IgD-negative memory B cell (primary cell): ENCODE measurements at regions not wholly inside any gene's neighbourhood (a gene's known extent, or its start where the extent isn't known, plus 50 kb on each side); places are given as distances from the start of the nearest gene placed in this dataset.

Source experiments
- H3K27ac Mint-ChIP-seq, 3 donors: one replicate each; pipeline ENCODE4 v1.8.0; 2020 to 2022; ENCODE audit warnings: mild to moderate bottlenecking in 3 of 3, mixed read lengths in 3 of 3, moderate library complexity in 1 of 3
- H3K27me3 Mint-ChIP-seq: one replicate; pipeline ENCODE4 v1.8.0; 2021; ENCODE audit warnings: mixed read lengths
- H3K36me3 Mint-ChIP-seq: one replicate; pipeline ENCODE4 v1.8.0; 2020; ENCODE audit warnings: mild to moderate bottlenecking, mixed read lengths
- H3K4me1 Mint-ChIP-seq, 3 donors: one replicate each; pipeline ENCODE4 v1.8.0; 2020 to 2022; ENCODE audit warnings: mixed read lengths in 3 of 3, mild to moderate bottlenecking in 1 of 3
- H3K4me3 Mint-ChIP-seq, 4 donors: one replicate each; pipeline ENCODE4 v1.8.0; 2020 to 2022; ENCODE audit warnings: mild to moderate bottlenecking in 4 of 4, mixed read lengths in 4 of 4, moderate library complexity in 3 of 4
- H3K9me3 Mint-ChIP-seq, 3 donors: one replicate each; pipeline ENCODE4 v1.8.0; 2020 to 2021; ENCODE audit warnings: mixed read lengths in 3 of 3, mild to moderate bottlenecking in 1 of 3

DNA sequence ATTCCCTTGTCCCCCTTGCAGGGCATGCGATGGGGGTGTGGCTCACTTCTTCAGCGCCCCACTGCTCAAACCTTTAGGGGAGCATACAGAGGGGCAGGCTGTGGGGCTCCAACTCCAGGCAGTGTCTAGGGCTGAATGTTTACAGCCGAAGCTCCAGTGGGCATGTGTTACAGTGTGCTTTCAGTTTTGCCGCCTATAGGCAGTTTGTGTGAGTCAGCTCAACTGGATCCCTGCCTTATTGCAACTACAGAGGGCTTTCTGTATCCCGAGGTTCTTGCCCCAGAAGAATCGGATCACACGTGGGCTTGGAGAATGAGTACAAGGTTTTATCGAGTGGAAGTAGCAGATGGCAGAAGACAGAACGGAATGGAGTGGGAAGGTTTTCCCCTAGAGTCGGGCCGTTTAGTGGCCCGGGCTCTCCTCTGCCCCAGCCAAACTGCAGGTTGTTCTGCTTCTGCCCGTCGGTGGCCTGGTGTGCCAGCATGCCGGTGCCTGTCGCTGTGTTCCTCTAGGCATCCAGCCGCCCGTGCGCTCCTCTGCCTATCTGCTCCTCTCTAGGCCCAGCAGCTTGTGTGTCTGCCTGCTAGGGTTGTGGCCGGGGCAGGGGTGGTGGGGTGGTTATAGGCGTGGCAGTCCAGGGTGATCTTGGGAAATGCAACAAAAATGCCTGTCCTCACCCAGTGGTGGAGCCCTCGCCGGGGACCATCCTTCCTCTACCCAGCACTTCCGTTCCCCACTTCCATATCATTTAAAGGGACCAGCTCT, 435.9 kb upstream of the SGCG start:
- H3K9me3 Mint-ChIP-seq = peaks cover 0 to 5% (median 4%) of the 10 kb centered on the region in 3 donors
- H3K36me3 Mint-ChIP-seq = no peaks in the 10 kb centered on the region
- no peaks in the 10 kb centered on the region for H3K4me1 Mint-ChIP-seq
- no peaks in the 10 kb centered on the region for H3K27me3 Mint-ChIP-seq
- no peak overlapping the region for H3K4me3 Mint-ChIP-seq
- H3K27ac Mint-ChIP-seq = no peak overlapping the region

DNA sequence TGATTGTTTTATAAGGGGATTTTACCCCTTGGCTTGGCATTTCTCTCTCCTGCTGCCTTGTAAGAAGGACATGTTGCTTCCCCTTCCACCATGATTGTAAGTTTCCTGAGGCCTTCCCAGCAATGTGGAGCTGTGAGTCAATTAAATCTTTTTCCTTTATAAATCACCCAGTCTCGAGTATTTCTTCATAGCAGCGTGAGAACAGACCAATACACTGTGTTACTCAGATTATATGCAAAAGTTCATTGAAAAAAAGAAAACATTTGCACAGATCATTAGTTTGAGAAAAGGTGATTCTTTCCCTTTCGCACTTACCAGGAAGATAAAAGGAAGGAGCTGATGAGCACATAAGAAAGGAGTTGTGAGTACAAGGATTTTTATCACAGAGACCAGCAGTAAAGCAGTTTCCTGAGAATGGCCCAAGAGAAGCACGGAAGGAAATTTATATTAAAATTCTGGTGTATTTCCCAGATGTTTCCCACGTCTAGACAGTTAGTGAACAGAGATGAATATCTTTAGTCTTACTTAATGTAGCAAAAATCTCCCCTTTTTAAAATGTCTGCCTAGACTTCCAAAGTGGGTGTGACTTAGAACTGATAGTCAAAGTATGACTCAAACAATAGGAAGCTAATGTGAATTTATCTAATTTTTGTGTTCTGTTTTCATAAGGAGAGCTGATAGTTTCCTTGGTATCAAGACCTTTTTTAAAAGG, 431.8 kb upstream of the SGCG start:
- no peaks in the 10 kb centered on the region for H3K27me3 Mint-ChIP-seq
- no peak overlapping the region for H3K27ac Mint-ChIP-seq
- H3K4me1 Mint-ChIP-seq = no peaks in the 10 kb centered on the region
- H3K9me3 Mint-ChIP-seq = peaks cover 0 to 5% (median 4%) of the 10 kb centered on the region in 3 donors
- no peak overlapping the region for H3K4me3 Mint-ChIP-seq
- H3K36me3 Mint-ChIP-seq = no peaks in the 10 kb centered on the region

- H3K27me3 Mint-ChIP-seq = no peaks in the 10 kb centered on the region
- H3K27ac Mint-ChIP-seq = no peak overlapping the region
- H3K9me3 Mint-ChIP-seq = peaks cover 0 to 6% (median 5%) of the 10 kb centered on the region in 3 donors
- no peaks in the 10 kb centered on the region for H3K36me3 Mint-ChIP-seq
- no peak overlapping the region for H3K4me3 Mint-ChIP-seq
- H3K4me1 Mint-ChIP-seq = no peaks in the 10 kb centered on the region
These were observed 431.2 kb upstream of the SGCG start for GRCh38 chr13:22749626-22750025.

DNA sequence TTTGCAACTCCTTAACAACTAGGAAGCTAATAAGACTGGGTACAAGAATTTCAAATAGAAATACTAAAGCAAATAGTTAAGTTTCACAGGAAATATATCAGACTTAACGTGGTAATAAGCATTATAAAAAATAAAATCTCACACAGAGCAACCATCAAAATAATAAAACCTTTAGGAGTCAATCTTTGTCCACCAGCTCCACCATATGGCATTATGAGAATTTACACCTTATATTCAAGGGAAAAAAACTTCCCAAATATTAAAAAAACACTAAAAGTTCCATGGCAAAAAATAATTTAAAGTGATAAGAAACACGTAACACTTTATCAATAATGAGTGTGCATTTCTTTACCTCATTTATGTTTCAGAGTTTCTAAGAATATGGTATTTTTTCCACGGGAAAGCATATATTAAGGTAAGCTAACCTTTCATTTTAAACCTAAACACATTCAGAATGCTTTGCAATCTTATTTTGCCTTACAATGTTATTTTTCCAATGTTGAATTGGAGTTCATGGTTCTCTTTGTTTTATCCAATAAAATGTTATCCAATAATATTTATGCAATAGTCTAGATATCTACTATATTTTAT, 423.2 kb upstream of the SGCG start:
- Mint-ChIP-seq H3K36me3 (no peaks in the 10 kb centered on the region), H3K27ac (no peak overlapping the region), H3K27me3 (no peaks in the 10 kb centered on the region), H3K4me3 (no peak overlapping the region), H3K4me1 (no peaks in the 10 kb centered on the region), H3K9me3 (peaks cover 0 to 6% (median 5%) of the 10 kb centered on the region in 3 donors)

DNA sequence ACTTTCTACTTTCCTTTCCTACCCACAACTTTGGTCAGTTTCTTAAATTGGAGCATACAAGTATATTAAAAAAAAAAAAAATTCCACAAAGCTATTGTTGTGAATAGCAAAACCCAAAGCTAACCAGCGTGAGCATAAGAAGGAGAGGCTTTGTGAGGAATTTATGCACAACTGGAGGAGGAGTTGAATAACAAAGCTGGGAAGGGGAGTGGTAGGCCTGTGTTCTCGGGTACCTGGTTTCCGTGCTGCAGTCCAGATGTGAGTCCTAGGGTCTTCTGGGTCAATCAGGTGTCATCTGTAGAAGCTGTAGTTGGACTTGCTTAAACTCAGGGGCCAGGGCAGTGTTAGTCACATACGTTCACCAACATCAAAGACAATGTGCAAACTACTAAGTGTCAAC, 422.5 kb upstream of the SGCG start:
- Mint-ChIP-seq H3K9me3 (peaks cover 0 to 6% (median 5%) of the 10 kb centered on the region in 3 donors), H3K4me3 (no peak overlapping the region), H3K36me3 (no peaks in the 10 kb centered on the region), H3K27ac (no peak overlapping the region), H3K27me3 (no peaks in the 10 kb centered on the region), H3K4me1 (no peaks in the 10 kb centered on the region)

DNA sequence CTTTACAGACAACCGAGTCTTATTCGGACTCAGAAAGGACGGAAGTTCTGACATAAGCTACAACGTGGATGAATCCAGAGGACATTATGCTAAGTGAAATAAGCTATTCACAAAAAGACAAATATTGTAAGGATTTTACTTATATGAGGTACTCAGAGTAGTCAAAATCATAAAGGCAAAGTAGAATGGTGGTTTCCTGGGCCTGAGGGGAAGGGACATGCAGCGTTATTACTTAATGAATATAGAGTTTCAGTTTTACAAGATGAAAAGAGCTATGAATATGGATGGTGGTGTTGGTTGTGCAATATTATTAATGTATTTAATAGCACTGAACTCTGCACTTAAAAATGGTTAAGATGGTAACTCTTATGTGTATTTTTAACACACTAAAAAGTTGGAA, 419.1 kb upstream of the SGCG start:
- H3K27me3 Mint-ChIP-seq = no peaks in the 10 kb centered on the region
- H3K36me3 Mint-ChIP-seq = peaks cover 1% of the 10 kb centered on the region
- H3K9me3 Mint-ChIP-seq = peaks cover 0 to 2% (median 0%) of the 10 kb centered on the region in 3 donors
- no peak overlapping the region for H3K27ac Mint-ChIP-seq
- no peak overlapping the region for H3K4me3 Mint-ChIP-seq
- no peaks in the 10 kb centered on the region for H3K4me1 Mint-ChIP-seq

GRCh38 chr13:22765547-22765946, 415.2 kb upstream of the SGCG start:
- H3K27me3 Mint-ChIP-seq = no peaks in the 10 kb centered on the region

DNA sequence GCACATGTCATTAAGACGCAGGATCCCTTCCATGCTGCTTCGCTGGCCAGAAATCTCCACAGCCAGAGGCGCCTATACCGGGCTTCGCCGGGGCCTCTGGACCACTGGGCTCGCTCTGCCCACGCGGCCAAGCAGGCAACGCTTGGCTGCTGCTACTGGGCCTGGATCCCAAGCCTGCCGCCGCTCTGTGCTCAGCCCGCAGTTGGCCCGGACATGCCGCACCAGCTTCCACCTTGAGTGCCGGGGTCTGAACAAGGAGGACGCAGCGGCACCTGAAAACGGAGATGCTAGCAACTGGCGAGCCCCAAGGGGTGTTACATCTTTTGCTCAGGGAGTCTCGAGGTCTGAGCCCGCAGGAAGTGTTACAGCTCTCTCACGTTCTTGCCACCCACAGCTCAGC, 409.9 kb upstream of the SGCG start:
- Mint-ChIP-seq H3K4me1 (no peaks in the 10 kb centered on the region), H3K4me3 (no peak overlapping the region), H3K36me3 (no peaks in the 10 kb centered on the region), H3K27ac (no peak overlapping the region), H3K9me3 (peaks cover 0 to 3% (median 3%) of the 10 kb centered on the region in 3 donors), H3K27me3 (no peaks in the 10 kb centered on the region)

More at GRCh38 chr13:22765547-22765946, 415.2 kb upstream of the SGCG start:
- Mint-ChIP-seq H3K9me3 (peaks cover 0 to 2% (median 2%) of the 10 kb centered on the region in 3 donors), H3K27ac (no peak overlapping the region), H3K36me3 (peaks cover 1% of the 10 kb centered on the region), H3K4me1 (no peaks in the 10 kb centered on the region), H3K4me3 (peak overlapping the region in 2 of 4 donors; percentile 1 to 28)

GRCh38 chr13:22773465-22773864, 407.3 kb upstream of the SGCG start:
- no peaks in the 10 kb centered on the region for H3K27me3 Mint-ChIP-seq
- H3K9me3 Mint-ChIP-seq = peaks cover 0 to 3% (median 3%) of the 10 kb centered on the region in 3 donors
- H3K4me1 Mint-ChIP-seq = no peaks in the 10 kb centered on the region
- H3K4me3 Mint-ChIP-seq = no peak overlapping the region
- peaks cover 2% of the 10 kb centered on the region for H3K36me3 Mint-ChIP-seq
- no peak overlapping the region for H3K27ac Mint-ChIP-seq

DNA sequence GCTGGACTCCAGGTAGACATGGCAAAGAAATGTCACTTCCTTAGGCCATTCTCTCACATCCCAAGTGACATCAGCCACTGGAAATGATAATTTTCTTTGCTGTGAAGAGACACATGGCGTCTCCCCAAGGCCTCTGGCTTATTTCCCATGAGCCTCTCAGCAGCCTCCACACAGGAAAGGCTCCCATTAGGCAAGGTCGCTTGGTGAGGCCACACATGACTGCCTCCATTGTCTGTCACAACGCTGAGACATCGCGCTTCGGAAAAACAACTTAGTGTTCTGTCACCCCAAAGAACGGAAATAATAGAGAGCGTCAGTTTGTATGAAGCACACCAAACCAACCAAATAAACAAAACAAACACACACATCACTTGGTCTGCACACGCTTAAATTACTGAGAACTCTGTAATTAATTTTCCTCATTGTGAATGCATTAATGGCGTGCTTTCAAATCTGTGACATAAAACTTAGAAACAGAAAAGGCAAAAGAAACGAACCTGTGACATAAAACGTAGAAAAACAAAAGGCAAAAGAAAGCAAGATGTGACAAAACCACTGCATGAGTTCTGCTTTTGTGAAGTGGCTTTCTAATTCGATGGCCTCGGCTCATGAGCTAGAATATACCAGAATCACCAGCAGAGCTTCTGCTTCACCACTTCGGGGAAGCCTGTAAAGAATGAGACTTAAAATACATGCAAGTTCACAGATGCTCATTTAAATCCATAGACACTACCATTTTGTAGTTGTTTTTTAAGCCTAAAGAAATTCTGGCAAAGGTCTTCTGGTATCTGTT, 404.2 kb upstream of the SGCG start:
- H3K27me3 Mint-ChIP-seq = no peaks in the 10 kb centered on the region
- H3K27ac Mint-ChIP-seq = peak overlapping the region in 1 of 3 donors; percentile 48
- peaks cover 2% of the 10 kb centered on the region for H3K36me3 Mint-ChIP-seq
- H3K4me3 Mint-ChIP-seq = peak overlapping the region in 1 of 4 donors; percentile 67
- peaks cover 0 to 2% (median 0%) of the 10 kb centered on the region in 3 donors for H3K4me1 Mint-ChIP-seq
- H3K9me3 Mint-ChIP-seq = peaks cover 0 to 1% (median 0%) of the 10 kb centered on the region in 3 donors

DNA sequence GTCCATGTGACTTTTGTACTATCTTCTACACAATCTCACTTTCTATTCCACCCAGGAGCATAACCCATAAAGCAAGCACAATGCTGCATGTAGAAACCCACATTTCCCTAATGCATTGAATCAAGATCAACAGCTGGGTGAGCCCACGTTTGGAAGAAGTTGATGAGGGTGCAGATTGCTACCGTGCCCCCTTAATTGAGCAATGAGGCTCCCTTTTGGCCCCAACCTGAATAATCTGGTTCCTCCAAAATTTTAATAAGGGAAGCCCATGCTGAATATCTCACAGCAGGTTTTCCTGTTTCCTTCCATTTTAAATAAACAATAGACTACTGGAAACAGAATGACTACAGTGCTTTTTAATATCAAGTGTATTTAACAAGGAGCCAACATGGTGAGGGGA, 403.6 kb upstream of the SGCG start:
- Mint-ChIP-seq H3K36me3 (peaks cover 2% of the 10 kb centered on the region), H3K27me3 (no peaks in the 10 kb centered on the region), H3K4me3 (no peak overlapping the region), H3K4me1 (peaks cover 0 to 2% (median 0%) of the 10 kb centered on the region in 3 donors), H3K27ac (no peak overlapping the region), H3K9me3 (peaks cover 0 to 1% (median 0%) of the 10 kb centered on the region in 3 donors)

- no peak overlapping the region for H3K27ac Mint-ChIP-seq
- no peak overlapping the region for H3K4me3 Mint-ChIP-seq
- no peaks in the 10 kb centered on the region for H3K36me3 Mint-ChIP-seq
- H3K4me1 Mint-ChIP-seq = peaks cover 0 to 3% (median 0%) of the 10 kb centered on the region in 3 donors
- peaks cover 2% of the 10 kb centered on the region for H3K27me3 Mint-ChIP-seq
- H3K9me3 Mint-ChIP-seq = no peaks in the 10 kb centered on the region
These were observed 391.7 kb upstream of the SGCG start for GRCh38 chr13:22789027-22789593.

DNA sequence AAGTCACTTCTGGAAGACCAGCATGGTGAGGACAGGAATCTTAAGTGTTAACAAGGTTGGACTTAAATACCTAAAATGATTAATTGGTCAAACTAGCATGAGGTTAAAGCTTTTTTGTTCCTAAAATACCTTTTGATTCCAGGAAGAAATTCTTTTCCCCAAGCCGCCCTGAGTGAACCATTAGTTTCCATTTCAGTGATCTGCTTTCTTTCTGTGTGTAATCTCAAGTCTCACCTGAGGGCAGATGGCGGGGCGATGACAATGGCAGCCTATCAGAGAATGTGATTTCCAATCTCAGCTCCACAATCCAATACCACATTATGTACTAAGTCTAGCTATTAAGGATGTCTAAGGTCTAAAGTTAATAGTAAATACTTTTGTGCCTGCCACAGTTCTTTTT, 390.9 kb upstream of the SGCG start:
- Mint-ChIP-seq H3K4me3 (no peak overlapping the region), H3K9me3 (no peaks in the 10 kb centered on the region), H3K36me3 (no peaks in the 10 kb centered on the region), H3K27me3 (peaks cover 2% of the 10 kb centered on the region), H3K4me1 (peaks cover 0 to 3% (median 0%) of the 10 kb centered on the region in 3 donors), H3K27ac (no peak overlapping the region)

DNA sequence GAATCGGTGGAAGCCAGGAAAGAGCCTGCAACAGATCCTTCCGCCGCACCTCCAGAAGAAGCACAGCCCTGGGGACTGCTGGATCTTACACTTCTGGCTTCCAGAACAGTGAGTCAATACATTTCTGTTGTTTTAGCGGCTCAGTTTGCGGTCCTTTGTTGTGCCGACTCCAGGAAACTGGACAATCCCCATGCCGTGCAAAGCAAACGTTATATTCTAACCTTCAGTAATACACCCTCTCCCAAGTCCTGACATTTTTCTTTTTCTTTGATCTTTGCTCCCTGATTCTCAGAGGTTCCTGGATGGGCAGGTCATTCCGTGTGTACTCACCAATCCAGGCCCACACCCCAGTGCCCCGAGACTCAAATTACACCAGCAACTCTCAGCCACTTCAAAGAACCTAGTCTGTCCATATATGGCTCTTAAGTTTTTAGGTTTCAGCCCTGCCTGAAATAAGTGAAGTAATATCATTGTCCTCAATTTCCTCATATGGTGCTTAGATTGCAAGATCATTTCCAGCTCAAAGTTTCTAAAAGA, 387.1 kb upstream of the SGCG start:
- no peaks in the 10 kb centered on the region for H3K36me3 Mint-ChIP-seq
- H3K9me3 Mint-ChIP-seq = no peaks in the 10 kb centered on the region
- no peak overlapping the region for H3K27ac Mint-ChIP-seq
- no peaks in the 10 kb centered on the region for H3K4me1 Mint-ChIP-seq
- peaks cover 4% of the 10 kb centered on the region for H3K27me3 Mint-ChIP-seq
- H3K4me3 Mint-ChIP-seq = no peak overlapping the region
